H9 (cell line): ENCODE measurements at regions not wholly inside any gene's neighbourhood (a gene's known extent, or its start where the extent isn't known, plus 50 kb on each side); places are given as distances from the start of the nearest gene placed in this dataset.

Experiments used
- DNase-seq: peaks from one replicate; pipeline ENCODE4 v3.0.0-alpha.2; 2017
- H2AFZ ChIP-seq: one replicate; pipeline ENCODE4 v1.6.1; 2013; ENCODE audit warnings: mild to moderate bottlenecking, low read length, control low read depth, moderate library complexity
- H2AK5ac ChIP-seq: 2 replicates; pipeline ENCODE4 v1.6.1; 2013; ENCODE audit warnings: low read length, control low read depth, mixed read lengths; ENCODE audit not compliant: insufficient read length
- H2BK120ac ChIP-seq: one replicate; pipeline ENCODE4 v1.6.1; 2013; ENCODE audit warnings: low read depth, mild to moderate bottlenecking, low read length, control low read depth, inconsistent platforms; ENCODE audit not compliant: poor library complexity, severe bottlenecking
- H2BK12ac ChIP-seq: 2 replicates; pipeline ENCODE4 v1.6.1; 2013; ENCODE audit warnings: low read length, control low read depth, mixed read lengths, low read depth; ENCODE audit not compliant: insufficient read length
- H2BK15ac ChIP-seq: 2 replicates; pipeline ENCODE4 v1.6.1; 2013; ENCODE audit warnings: low read depth, low read length, control low read depth
- H2BK20ac ChIP-seq: one replicate; pipeline ENCODE4 v1.6.1; 2013; ENCODE audit warnings: low read depth, mild to moderate bottlenecking, low read length, control low read depth, inconsistent platforms; ENCODE audit not compliant: poor library complexity, severe bottlenecking
- H2BK5ac ChIP-seq: 2 replicates; pipeline ENCODE4 v1.6.1; 2013; ENCODE audit warnings: low read length, control low read depth, mixed read lengths; ENCODE audit not compliant: insufficient read length
- H3K14ac ChIP-seq: 2 replicates; pipeline ENCODE4 v1.6.1; 2013; ENCODE audit warnings: low read length, control low read depth; ENCODE audit not compliant: insufficient read depth
- H3K18ac ChIP-seq: 2 replicates; pipeline ENCODE4 v1.6.1; 2013; ENCODE audit warnings: low read depth, mild to moderate bottlenecking, mixed read lengths, low read length, control low read depth; ENCODE audit not compliant: insufficient read length
- H3K23ac ChIP-seq: 2 replicates; pipeline ENCODE4 v1.6.1; 2013; ENCODE audit warnings: low read length, control low read depth, mixed read lengths, low read depth; ENCODE audit not compliant: insufficient read length
- H3K23me2 ChIP-seq: 2 replicates; pipeline ENCODE4 v1.6.1; 2013; ENCODE audit warnings: low read depth, mild to moderate bottlenecking, mixed read lengths, low read length, control low read depth; ENCODE audit not compliant: insufficient read length, poor library complexity, severe bottlenecking
- H3K27ac ChIP-seq: 2 replicates; pipeline ENCODE4 v1.5.1; 2013; ENCODE audit warnings: low read length, control low read depth, mixed read lengths, low read depth; ENCODE audit not compliant: insufficient read length
- H3K27me3 ChIP-seq: 2 replicates; pipeline ENCODE4 v1.6.1; 2013; ENCODE audit warnings: low read length, control low read depth, inconsistent platforms; ENCODE audit not compliant: insufficient read depth
- H3K4ac ChIP-seq: 2 replicates; pipeline ENCODE4 v1.6.1; 2013; ENCODE audit warnings: low read depth, mild to moderate bottlenecking, control low read depth, inconsistent platforms, low read length, moderate library complexity
- H3K4me1 ChIP-seq: 2 replicates; pipeline ENCODE4 v1.6.1; 2013; ENCODE audit warnings: low read length, control low read depth, inconsistent platforms; ENCODE audit not compliant: insufficient read depth
- H3K4me2 ChIP-seq: 2 replicates; pipeline ENCODE4 v1.6.1; 2013; ENCODE audit warnings: low read length, control low read depth, mixed read lengths; ENCODE audit not compliant: insufficient read length, insufficient read depth
- H3K56ac ChIP-seq: 2 replicates; pipeline ENCODE4 v1.6.1; 2013; ENCODE audit warnings: low read depth, mild to moderate bottlenecking, mixed read lengths, low read length, control low read depth; ENCODE audit not compliant: insufficient read length
- H3K79me1 ChIP-seq: 2 replicates; pipeline ENCODE4 v1.6.1; 2013; ENCODE audit warnings: low read depth, mild to moderate bottlenecking, moderate library complexity, low read length, control low read depth, inconsistent platforms; ENCODE audit not compliant: insufficient read depth, poor library complexity, severe bottlenecking
- H3K79me2 ChIP-seq: 2 replicates; pipeline ENCODE4 v1.6.1; 2013; ENCODE audit warnings: low read length, control low read depth, inconsistent platforms; ENCODE audit not compliant: insufficient read depth
- H3K9ac ChIP-seq: 2 replicates; pipeline ENCODE4 v1.6.1; 2013; ENCODE audit warnings: low read length, control low read depth, mixed read lengths; ENCODE audit not compliant: insufficient read length; ENCODE audit errors: extremely low read depth
- H3K9me3 ChIP-seq: one replicate; pipeline ENCODE4 v1.6.1; 2013; ENCODE audit warnings: low read depth, low read length, inconsistent platforms; ENCODE audit not compliant: control insufficient read depth
- H3T11ph ChIP-seq: one replicate; pipeline ENCODE4 v1.6.1; 2013; ENCODE audit warnings: mild to moderate bottlenecking, low read length, control low read depth, inconsistent platforms
- H4K20me1 ChIP-seq: one replicate; pipeline ENCODE4 v1.6.1; 2013; ENCODE audit not compliant: control insufficient read depth, insufficient read length, insufficient read depth
- H4K5ac ChIP-seq: 2 replicates; pipeline ENCODE4 v1.6.1; 2013; ENCODE audit warnings: low read depth, mild to moderate bottlenecking, mixed read lengths, low read length, control low read depth; ENCODE audit not compliant: insufficient read length
- H4K8ac ChIP-seq: replicated peaks from 2 replicates; pipeline ENCODE4 v1.6.1; 2013; ENCODE audit warnings: low read length, control low read depth, mixed read lengths, low read depth; ENCODE audit not compliant: insufficient read length
- H4K91ac ChIP-seq: 2 replicates; pipeline ENCODE4 v1.6.1; 2013; ENCODE audit warnings: low read depth, mild to moderate bottlenecking, moderate library complexity, mixed read lengths, low read length, control low read depth; ENCODE audit not compliant: insufficient read length
- H3K27ac Mint-ChIP-seq, 3 experiments: 2 replicates in 2 of 3; 3 replicates in 1 of 3; pipeline ENCODE4 v1.8.0; 2020 to 2021; ENCODE audit warnings: mixed read lengths in 3 of 3, mild to moderate bottlenecking in 1 of 3, moderate library complexity in 1 of 3
- H3K27me3 Mint-ChIP-seq: 2 replicates; pipeline ENCODE4 v1.8.0; 2021; ENCODE audit warnings: low read depth, mild to moderate bottlenecking, moderate library complexity, mixed read lengths
- H3K36me3 Mint-ChIP-seq, 3 experiments: 2 replicates in 2 of 3; 3 replicates in 1 of 3; pipeline ENCODE4 v1.8.0; 2020 to 2021; ENCODE audit warnings: low read depth in 3 of 3, mixed read lengths in 3 of 3; ENCODE audit not compliant: insufficient read depth in 1 of 3
- H3K4me1 Mint-ChIP-seq, 2 experiments: 2 replicates each; pipeline ENCODE4 v1.8.0; 2020; ENCODE audit warnings: mixed read lengths in 2 of 2
- H3K4me3 Mint-ChIP-seq, 2 experiments: 2 replicates in 1 of 2; 3 replicates in 1 of 2; pipeline ENCODE4 v1.8.0; 2020 to 2021; ENCODE audit warnings: mild to moderate bottlenecking in 2 of 2, mixed read lengths in 2 of 2, moderate library complexity in 1 of 2
- H3K9me3 Mint-ChIP-seq, 2 experiments: 2 replicates in 1 of 2; 3 replicates in 1 of 2; pipeline ENCODE4 v1.8.0; 2020; ENCODE audit warnings: mild to moderate bottlenecking in 2 of 2, mixed read lengths in 2 of 2, moderate library complexity in 1 of 2
- CTCF ChIP-seq: fragments of 200-600 bp; sonication (generic); conservative IDR thresholded peaks from 3 replicates; pipeline ENCODE4 v1.8.0; 2021; ENCODE audit warnings: antibody characterized with exemption, mild to moderate bottlenecking
- WGBS: extraction: QIAGEN DNeasy Blood & Tissue Kit; methylation state at CpG from one replicate; pipeline ENCODE4 v1.1.7; 2013; ENCODE audit warnings: missing lambda C conversion rate, low lambda C conversion rate, mixed read lengths; ENCODE audit not compliant: insufficient read length; ENCODE audit errors: extremely low coverage; 5-methylcytosine and 5-hydroxymethylcytosine counted together

DNA sequence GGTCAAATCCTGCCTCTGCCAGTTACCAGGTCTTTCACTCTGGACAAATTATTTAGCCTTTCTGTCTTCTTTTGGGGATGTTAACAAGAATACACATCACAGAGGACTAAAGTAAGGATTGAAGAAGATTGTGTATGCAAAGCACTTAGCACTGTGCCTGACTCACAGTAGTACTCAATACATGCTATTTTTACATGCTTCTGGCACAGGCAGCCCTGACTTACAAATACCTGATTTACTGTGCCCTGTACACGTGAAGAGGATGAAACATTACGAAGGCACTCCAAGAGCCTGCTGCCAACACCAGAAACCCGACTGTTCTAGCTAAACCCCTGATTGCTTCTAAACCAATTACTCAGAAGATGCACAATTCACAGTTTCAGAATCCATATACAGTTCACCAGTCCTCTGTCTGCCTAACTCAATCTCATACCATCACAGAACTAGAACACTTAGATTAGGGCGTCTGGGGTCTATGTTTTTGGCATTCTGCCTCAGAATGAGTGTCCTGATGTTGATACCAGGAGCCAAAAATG lies 300.9 kb upstream of the DDI1 start:
- Histone ChIP-seq H3K23me2 (no peaks in the 10 kb centered on the region), H3K27ac (no peak overlapping the region), H2BK20ac (no peak overlapping the region), H3T11ph (no peak overlapping the region), H3K23ac (no peak overlapping the region), H3K14ac (no peak overlapping the region), H4K8ac (no peak overlapping the region), H2BK5ac (no peak overlapping the region), H3K18ac (no peak overlapping the region), H2AFZ (no peak overlapping the region), H4K5ac (no peak overlapping the region), H3K4ac (no peak overlapping the region), H2BK15ac (no peak overlapping the region), H3K79me2 (no peaks in the 10 kb centered on the region), H3K79me1 (no peaks in the 10 kb centered on the region), H4K91ac (no peak overlapping the region), H4K20me1 (no peaks in the 10 kb centered on the region), H3K4me1 (no peaks in the 10 kb centered on the region; the same call in 1 of the 2 replicates), H3K9ac (no peak overlapping the region), H3K56ac (no peak overlapping the region), H2AK5ac (no peak overlapping the region), H2BK120ac (no peak overlapping the region), H3K9me3 (no peaks in the 10 kb centered on the region), H3K27me3 (no peaks in the 10 kb centered on the region), H2BK12ac (no peak overlapping the region), H3K4me2 (no peak overlapping the region)
- no peaks in the 10 kb centered on the region for H3K36me3 Mint-ChIP-seq
- WGBS = no CpG with 5 or more reads among the region's 4 CpGs
- peaks cover 23 to 25% of the 10 kb centered on the region in 2 experiments for H3K4me1 Mint-ChIP-seq
- H3K27me3 Mint-ChIP-seq = no peaks in the 10 kb centered on the region
- TF ChIP-seq CTCF = no peak
- H3K4me3 Mint-ChIP-seq = no peak overlapping the region
- no peaks in the 10 kb centered on the region for H3K9me3 Mint-ChIP-seq
- DNase-seq = no peak
- no peak overlapping the region for H3K27ac Mint-ChIP-seq
